HG03439 (cell line): ENCODE measurements at regions not wholly inside any gene's neighbourhood (a gene's known extent, or its start where the extent isn't known, plus 50 kb on each side); places are given as distances from the start of the nearest gene placed in this dataset.
"Not testable (repeated sequence)": the region's sequence is repeated elsewhere in the genome, so short reads cannot be mapped to it uniquely, and the experiment has no call there.

Experiments
- ATAC-seq: cut with Tn5 transposase; IDR thresholded peaks from one replicate; pipeline ENCODE4 v1.9.1; 2021; ENCODE audit warnings: mild to moderate bottlenecking, moderate library complexity; ENCODE audit not compliant: unreplicated experiment

- no peak for ATAC-seq
Measured at GRCh38 chr9:11141357-11141756, 528.6 kb upstream of the PTPRD start.

GRCh38 chr9:11142965-11143738, 530.4 kb upstream of the PTPRD start:
- ATAC-seq: no peak

GRCh38 chr9:11144746-11145145, 531.9 kb upstream of the PTPRD start:
- no peak for ATAC-seq

- no peak for ATAC-seq
Measured at GRCh38 chr9:11148189-11148588, 535.4 kb upstream of the PTPRD start.

GRCh38 chr9:11149065-11149464, 536.3 kb upstream of the PTPRD start:
- no peak for ATAC-seq

GRCh38 chr9:11158063-11158462, 545.3 kb upstream of the PTPRD start:
- no peak for ATAC-seq

- no peak for ATAC-seq
Measured at GRCh38 chr9:11158676-11159075, 545.9 kb upstream of the PTPRD start.

- ATAC-seq: no peak
Measured at GRCh38 chr9:11159318-11159862, 546.6 kb upstream of the PTPRD start.

GRCh38 chr9:11163843-11164242, 551.0 kb upstream of the PTPRD start:
- ATAC-seq: no peak

GRCh38 chr9:11182001-11182400, 569.2 kb upstream of the PTPRD start:
- ATAC-seq: no peak

- no peak for ATAC-seq
Measured at GRCh38 chr9:11190719-11191118, 577.9 kb upstream of the PTPRD start.

- ATAC-seq: no peak
Measured at GRCh38 chr9:11192993-11193392, 580.2 kb upstream of the PTPRD start.

- no peak for ATAC-seq
Measured at GRCh38 chr9:11194246-11194645, 581.4 kb upstream of the PTPRD start.

GRCh38 chr9:11196840-11197365, 584.1 kb upstream of the PTPRD start:
- not testable (repeated sequence) for ATAC-seq

- ATAC-seq: no peak
Measured at GRCh38 chr9:11199335-11199734, 586.5 kb upstream of the PTPRD start.

- ATAC-seq: no peak
Measured at GRCh38 chr9:11204521-11204920, 591.7 kb upstream of the PTPRD start.

GRCh38 chr9:11206925-11207324, 594.1 kb upstream of the PTPRD start:
- ATAC-seq: no peak

GRCh38 chr9:11233696-11234095, 620.9 kb upstream of the PTPRD start:
- no peak for ATAC-seq

GRCh38 chr9:11235061-11235460, 622.3 kb upstream of the PTPRD start:
- ATAC-seq: no peak

GRCh38 chr9:11241779-11242178, 629.0 kb upstream of the PTPRD start:
- no peak for ATAC-seq

GRCh38 chr9:11257992-11258391, 645.2 kb upstream of the PTPRD start:
- ATAC-seq: no peak

- ATAC-seq: no peak
Measured at GRCh38 chr9:11269036-11269435, 656.2 kb upstream of the PTPRD start.
